GM12878 (cell line): ENCODE measurements at regions not wholly inside any gene's neighbourhood (a gene's known extent, or its start where the extent isn't known, plus 50 kb on each side); places are given as distances from the start of the nearest gene placed in this dataset.

Experiments
- ATAC-seq: fragments of 200-7000 bp; cut with Tn5 transposase; 3 replicates; pipeline ENCODE4 v1.9.1; 2020; ENCODE audit warnings: mild to moderate bottlenecking, moderate library complexity
- BruUV-seq: library from RNA; stranded (reverse); fragments of 400-500 nt; replicated peaks from 2 replicates; lab custom pipeline; 2021; lab: Mats Ljungman, UMichigan
- CTCF ChIA-PET: fragments of 300-600 bp; sonication (Branson Sonifier 250); formaldehyde crosslinking; extraction: SDS; loops from one replicate; lab custom pipeline; 2021; ENCODE audit warnings: inconsistent platforms; lab: Yijun Ruan, JAX
- POLR2A ChIA-PET: fragments of 350-600 bp; formaldehyde crosslinking; extraction: SDS; loops from one replicate; lab custom pipeline; 2021; ENCODE audit warnings: inconsistent platforms; lab: Charles Lee
- RAD21 ChIA-PET: fragments of 300-600 bp; sonication (Branson Sonifier 250); formaldehyde crosslinking; loops from one replicate; lab custom pipeline; 2023; ENCODE audit warnings: antibody characterized with exemption; ENCODE audit not compliant: unreplicated experiment; lab: Charles Lee
- SMC1A ChIA-PET: fragments of 300-600 bp; sonication (Branson Sonifier 250); formaldehyde crosslinking; loops from one replicate; lab custom pipeline; 2023; ENCODE audit not compliant: unreplicated experiment, uncharacterized antibody; lab: Charles Lee
- DNase-seq: peaks from one replicate; pipeline ENCODE4 v3.0.0-alpha.2; 2011; ENCODE audit warnings: low read depth, low spot score
- FAIRE-seq: peaks from 3 replicates; lab custom pipeline; 2011; peaks lifted over from hg19 to GRCh38; lab: Jason Lieb, UNC
- H2AFZ ChIP-seq: 2 replicates; pipeline ENCODE4 v1.6.0; 2011; ENCODE audit warnings: low read depth, low read length, control low read depth; ENCODE audit not compliant: control insufficient read depth
- H3K27ac ChIP-seq: 2 replicates; pipeline ENCODE4 v1.5.1; 2011; ENCODE audit warnings: control low read depth; ENCODE audit not compliant: control insufficient read depth, insufficient read depth
- H3K27me3 ChIP-seq, 2 experiments: replicated peaks in 1 of 2; 2 replicates each; pipeline versions ENCODE4 v1.6.0 to v1.6.1; 2011; ENCODE audit warnings: low read length in 1 of 2; ENCODE audit not compliant: control insufficient read depth in 2 of 2, insufficient read depth in 2 of 2
- H3K36me3 ChIP-seq, 2 experiments: 2 replicates each; pipeline ENCODE4 v1.5.1; 2011; ENCODE audit warnings: low read length in 1 of 2; ENCODE audit not compliant: control insufficient read depth in 2 of 2, insufficient read depth in 2 of 2
- H3K4me1 ChIP-seq: 2 replicates; pipeline ENCODE4 v1.6.1; 2011; ENCODE audit warnings: mild to moderate bottlenecking, low read length, moderate library complexity, mixed read lengths; ENCODE audit not compliant: control insufficient read depth, insufficient read depth
- H3K4me2 ChIP-seq: 2 replicates; pipeline ENCODE4 v1.6.0; 2011; ENCODE audit warnings: control low read depth; ENCODE audit not compliant: control insufficient read depth, insufficient read depth
- H3K4me3 ChIP-seq: fragments of 200-600 bp; sonication (generic); 2 replicates; pipeline ENCODE4 v1.5.1; 2016
- H3K79me2 ChIP-seq: 2 replicates; pipeline ENCODE4 v1.6.0; 2011; ENCODE audit warnings: low read length; ENCODE audit not compliant: control insufficient read depth, insufficient read depth
- H3K9ac ChIP-seq: 2 replicates; pipeline ENCODE4 v1.8.0; 2011; ENCODE audit warnings: low read length, control low read depth, mixed read lengths; ENCODE audit not compliant: control insufficient read depth, insufficient read depth
- H3K9me3 ChIP-seq: replicated peaks from 3 replicates; pipeline ENCODE4 v1.5.1; 2011; ENCODE audit warnings: mild to moderate bottlenecking, low read length; ENCODE audit not compliant: control insufficient read depth, insufficient read depth
- H4K20me1 ChIP-seq: 2 replicates; pipeline ENCODE4 v1.6.0; 2011; ENCODE audit not compliant: control insufficient read depth, insufficient read depth
- CEBPB ChIP-seq, 2 experiments: fragments of 150-350 bp in 1 of 2; IDR thresholded peaks; 2 replicates each; pipeline ENCODE4 v1.6.1; 2012 to 2014; ENCODE audit warnings: low read depth in 2 of 2, low read length in 2 of 2, borderline replicate concordance in 1 of 2, inconsistent platforms in 1 of 2
- CHD2 ChIP-seq: IDR thresholded peaks from 2 replicates; pipeline ENCODE4 v1.6.1; 2011; ENCODE audit warnings: low read depth, low read length, improper control_type of control experiment, borderline replicate concordance
- ELK1 ChIP-seq: IDR thresholded peaks from 2 replicates; pipeline ENCODE4 v1.6.1; 2012; ENCODE audit warnings: low read depth, low read length, improper control_type of control experiment
- FOS ChIP-seq: IDR thresholded peaks from 3 replicates; pipeline ENCODE4 v1.6.1; 2011; ENCODE audit warnings: borderline replicate concordance; ENCODE audit not compliant: insufficient read length; ENCODE audit errors: extremely low read depth
- GABPA ChIP-seq: IDR thresholded peaks from 2 replicates; pipeline ENCODE4 v1.6.1; 2014; ENCODE audit warnings: antibody characterized with exemption, low read depth, mild to moderate bottlenecking, inconsistent platforms
- RCOR1 ChIP-seq: conservative IDR thresholded peaks from 2 replicates; pipeline ENCODE4 v1.6.1; 2012; ENCODE audit warnings: low read depth, low read length, improper control_type of control experiment
- SKIL ChIP-seq: fragments of 450-650 bp; IDR thresholded peaks from 2 replicates; pipeline ENCODE4 v1.6.1; 2017; ENCODE audit warnings: mild to moderate bottlenecking, low read depth, inconsistent platforms; ENCODE audit not compliant: poor library complexity, severe bottlenecking
- ZBTB4 ChIP-seq: fragments of 450-650 bp; formaldehyde crosslinking; IDR thresholded peaks from 2 replicates; pipeline ENCODE4 v1.4.0; 2022; ENCODE audit warnings: mild to moderate bottlenecking, moderate library complexity
- WGBS: methylation state at CpG from one replicate; pipeline ENCODE4 v1.1.6; 2016; ENCODE audit warnings: low lambda C conversion rate; ENCODE audit not compliant: insufficient replicate concordance, insufficient coverage; ENCODE audit errors: missing lambda C conversion rate; 5-methylcytosine and 5-hydroxymethylcytosine counted together
- in situ Hi-C: fragments of 300-500 bp; cut with MboI; formaldehyde crosslinking; loops from 9 replicates; pipeline ENCODE4 v1.14.3; 2018; ENCODE audit warnings: mixed read lengths
- intact Hi-C: fragments of 100-400 bp; cut with micrococcal nuclease; formaldehyde crosslinking; loops from one replicate; pipeline ENCODE4 v1.14.2; 2022; ENCODE audit not compliant: unreplicated experiment

GRCh38 chr10:105596749-105597148, 955.7 kb downstream of the SORCS3 start:
- 11% methylated on average over 3 of the region's 3 CpGs for WGBS
- Histone ChIP-seq H3K4me3 (no peak overlapping the region), H3K4me2 (no peak overlapping the region), H4K20me1 (no peaks in the 10 kb centered on the region), H3K9ac (no peak overlapping the region), H3K27me3 (no peaks in the 10 kb centered on the region), H3K9me3 (no peaks in the 10 kb centered on the region), H3K36me3 (no peaks in the 10 kb centered on the region), H3K27ac (no peak overlapping the region), H3K4me1 (no peaks in the 10 kb centered on the region)
- no peak for ATAC-seq
- ChIA-PET SMC1A (interaction anchor here (1.0 kb wide), 1 partner anchor 12 kb away, joined by 3 read pairs; no protein-coding TSS in a partner anchor), RAD21 (no interaction called here), POLR2A (no interaction called here), CTCF (no interaction called here)
- no TSS peak for BruUV-seq
- FAIRE-seq, result no peak
- intact Hi-C loops, result no loop called here
- TF ChIP-seq GABPA (no peak), ZBTB4 (no peak), SKIL (no peak), CHD2 (no peak), RCOR1 (no peak), FOS (no peak), ELK1 (no peak), CEBPB (IDR thresholded peaks at IDR 0.05; ENCODE audit: borderline replicate concordance in 1 of 2, low read depth in 2 of 2, low read length in 2 of 2) (no peak)
- TF ChIP-seq, all 136 proteins: peak for 0
- in situ Hi-C loops, result no loop called here
- no peaks in the 10 kb centered on the region for H3K79me2 ChIP-seq
- no peak for DNase-seq
- H2AFZ ChIP-seq, result no peak overlapping the region
